Tibial nerve (tissue), 4 donors: ENCODE measurements at regions not wholly inside any gene's neighbourhood (a gene's known extent, or its start where the extent isn't known, plus 50 kb on each side); places are given as distances from the start of the nearest gene placed in this dataset.

Experiments used
- CTCF ChIP-seq, 5 experiments: fragments of 200-600 bp in 3 of 5; fragments of 450-650 bp in 2 of 5; sonication (generic) in 3 of 5; IDR thresholded peaks; one replicate each; pipeline ENCODE4 v1.5.1; 2016 to 2019; ENCODE audit warnings: antibody characterized with exemption in 5 of 5, mild to moderate bottlenecking in 3 of 5, moderate library complexity in 2 of 5
- EP300 ChIP-seq, 2 donors: sonication (generic); formaldehyde crosslinking; IDR thresholded peaks; one replicate each; pipeline ENCODE4 v1.6.1; 2017; ENCODE audit warnings: antibody characterized with exemption in 2 of 2, mild to moderate bottlenecking in 1 of 2
- POLR2A ChIP-seq, 2 donors: fragments of 450-650 bp; IDR thresholded peaks; one replicate each; pipeline ENCODE4 v1.6.1; 2017; ENCODE audit warnings: antibody characterized with exemption in 2 of 2, mild to moderate bottlenecking in 2 of 2, moderate library complexity in 2 of 2

GRCh38 chr4:18391354-18391728 is 369.8 kb upstream of the LCORL start:
- no peak for TF ChIP-seq CTCF (IDR thresholded peaks at IDR 0.05)
- TF ChIP-seq EP300 (IDR thresholded peaks at IDR 0.05): no peak
- TF ChIP-seq POLR2A (IDR thresholded peaks at IDR 0.05): no peak
